ENCODE measurements at regions not wholly inside any gene's neighbourhood (a gene's known extent, or its start where the extent isn't known, plus 50 kb on each side); places are given as distances from the start of the nearest gene placed in this dataset.

DNA sequence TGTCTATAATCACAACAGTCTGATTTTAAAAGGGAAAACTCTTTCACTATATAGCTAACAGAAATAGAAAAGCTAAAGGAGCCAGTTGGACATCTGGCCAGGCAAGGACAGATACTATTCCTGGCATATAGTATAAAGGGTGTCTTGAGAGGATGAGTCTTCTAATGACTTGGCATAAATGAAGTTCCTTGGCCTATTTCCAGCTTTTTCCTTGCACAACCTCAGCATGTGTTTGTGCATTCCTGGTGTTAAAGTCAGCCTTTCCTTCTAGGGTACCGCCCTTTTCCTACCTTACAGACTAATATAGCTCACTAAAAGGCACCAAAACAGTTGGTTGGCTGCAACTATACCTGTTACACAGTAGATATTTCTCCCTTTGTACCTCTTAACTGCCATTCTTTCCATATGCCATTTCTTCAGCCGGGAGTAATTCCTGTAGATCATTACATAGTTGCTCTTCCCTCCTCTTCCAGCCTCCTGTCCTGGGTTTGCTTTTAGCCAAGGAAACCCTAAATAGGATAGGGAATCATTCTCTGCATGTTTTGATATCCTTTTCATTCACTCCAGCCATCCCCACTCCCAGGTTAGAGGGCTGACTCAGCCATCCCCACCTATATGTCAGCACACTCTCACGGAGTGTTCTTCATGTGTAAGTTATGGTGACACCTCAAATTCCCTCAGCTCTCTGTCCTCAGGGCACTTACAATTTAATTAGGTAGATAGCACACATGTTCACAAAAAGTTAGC lies 102.1 kb upstream of the MDFIC start:
- Mint-ChIP-seq H3K36me3 (no peaks in the 10 kb centered on the region), H3K4me3 (no peak overlapping the region), H3K9me3 (peaks cover 12% of the 10 kb centered on the region), H3K4me1 (peaks cover 25% of the 10 kb centered on the region), H3K27ac (no peak overlapping the region), H3K27me3 (ENCODE audit: low read depth) (no peaks in the 10 kb centered on the region)
- TF ChIP-seq, protein P1, sequence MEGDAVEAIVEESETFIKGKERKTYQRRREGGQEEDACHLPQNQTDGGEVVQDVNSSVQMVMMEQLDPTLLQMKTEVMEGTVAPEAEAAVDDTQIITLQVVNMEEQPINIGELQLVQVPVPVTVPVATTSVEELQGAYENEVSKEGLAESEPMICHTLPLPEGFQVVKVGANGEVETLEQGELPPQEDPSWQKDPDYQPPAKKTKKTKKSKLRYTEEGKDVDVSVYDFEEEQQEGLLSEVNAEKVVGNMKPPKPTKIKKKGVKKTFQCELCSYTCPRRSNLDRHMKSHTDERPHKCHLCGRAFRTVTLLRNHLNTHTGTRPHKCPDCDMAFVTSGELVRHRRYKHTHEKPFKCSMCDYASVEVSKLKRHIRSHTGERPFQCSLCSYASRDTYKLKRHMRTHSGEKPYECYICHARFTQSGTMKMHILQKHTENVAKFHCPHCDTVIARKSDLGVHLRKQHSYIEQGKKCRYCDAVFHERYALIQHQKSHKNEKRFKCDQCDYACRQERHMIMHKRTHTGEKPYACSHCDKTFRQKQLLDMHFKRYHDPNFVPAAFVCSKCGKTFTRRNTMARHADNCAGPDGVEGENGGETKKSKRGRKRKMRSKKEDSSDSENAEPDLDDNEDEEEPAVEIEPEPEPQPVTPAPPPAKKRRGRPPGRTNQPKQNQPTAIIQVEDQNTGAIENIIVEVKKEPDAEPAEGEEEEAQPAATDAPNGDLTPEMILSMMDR (IDR thresholded peaks at IDR 0.05; ENCODE audit: unreplicated experiment) = no peak
- no peak for DNase-seq (ENCODE audit: low spot score in 2 of 2, unreplicated experiment in 2 of 2)

DNA sequence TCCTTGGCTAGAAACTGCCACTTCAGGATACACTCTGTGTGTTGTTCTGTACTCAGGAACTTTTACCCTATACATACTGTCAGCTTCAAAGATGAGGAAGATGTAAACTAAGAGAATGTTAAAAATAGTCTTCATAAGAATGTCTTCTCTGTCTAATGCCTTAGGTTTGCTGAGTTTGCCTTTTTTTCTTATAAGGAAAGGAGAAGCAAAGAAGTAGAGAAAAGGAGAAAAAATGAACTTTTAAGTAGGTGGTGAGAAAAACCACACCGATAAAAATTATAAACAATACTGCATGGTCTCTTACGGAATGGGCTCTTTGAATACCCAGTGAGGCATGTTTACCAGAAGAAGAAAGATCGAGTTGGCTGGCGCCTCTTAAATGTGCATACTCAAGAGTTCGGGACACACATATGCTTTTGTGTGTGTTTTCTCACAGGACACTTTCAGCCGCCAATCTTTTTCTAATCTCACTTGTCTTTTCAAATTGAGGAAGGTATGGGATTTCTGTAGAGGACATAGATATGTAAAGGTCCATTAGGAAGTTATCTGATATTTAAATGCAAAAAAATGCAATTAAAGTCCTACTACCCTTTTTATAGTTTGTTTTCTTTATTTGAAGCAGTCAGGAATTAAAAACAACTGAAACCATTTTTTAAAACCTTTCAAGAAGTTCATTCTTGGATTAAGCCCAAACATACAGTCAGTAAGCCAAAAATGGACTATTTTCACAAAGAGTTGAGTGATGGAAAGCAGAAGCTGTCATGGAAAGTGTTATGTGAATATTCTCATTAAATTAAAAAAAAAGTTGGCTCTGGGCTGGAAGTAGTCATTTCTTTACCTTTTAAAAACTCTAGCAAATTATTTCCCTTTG lies 100.6 kb upstream of the MDFIC start:
- Mint-ChIP-seq H3K27me3 (ENCODE audit: low read depth) (no peaks in the 10 kb centered on the region), H3K4me3 (peak overlapping the region; percentile 4), H3K36me3 (peaks cover 6% of the 10 kb centered on the region), H3K4me1 (peaks cover 25% of the 10 kb centered on the region), H3K9me3 (peaks cover 17% of the 10 kb centered on the region), H3K27ac (peak overlapping the region; percentile 51)
- DNase-seq (ENCODE audit: low spot score in 2 of 2, unreplicated experiment in 2 of 2) = no peak
- TF ChIP-seq, protein P1 (IDR thresholded peaks at IDR 0.05; ENCODE audit: unreplicated experiment) = no peak

DNA sequence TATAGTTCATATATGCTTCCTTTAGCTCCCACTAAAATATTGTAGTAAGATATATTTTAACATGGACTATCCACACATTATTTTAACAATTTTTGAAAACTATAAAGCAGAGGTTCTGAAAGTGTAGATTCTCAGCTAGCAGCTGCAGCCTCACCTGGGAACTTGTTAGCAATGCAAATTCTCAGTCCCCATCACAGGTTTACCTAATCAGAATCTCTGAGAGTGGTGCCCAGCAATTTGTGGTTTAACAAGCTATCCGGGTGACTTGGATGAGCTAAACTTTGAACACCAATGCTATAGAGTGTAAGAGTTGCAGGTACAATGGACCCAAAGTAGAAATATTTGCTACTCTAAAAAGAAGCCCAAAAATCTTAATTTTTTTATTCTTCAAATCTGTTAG lies 99.8 kb upstream of the MDFIC start:
- peaks cover 9% of the 10 kb centered on the region for H3K36me3 Mint-ChIP-seq
- no peak overlapping the region for H3K4me3 Mint-ChIP-seq
- no peak overlapping the region for H3K27ac Mint-ChIP-seq

DNA sequence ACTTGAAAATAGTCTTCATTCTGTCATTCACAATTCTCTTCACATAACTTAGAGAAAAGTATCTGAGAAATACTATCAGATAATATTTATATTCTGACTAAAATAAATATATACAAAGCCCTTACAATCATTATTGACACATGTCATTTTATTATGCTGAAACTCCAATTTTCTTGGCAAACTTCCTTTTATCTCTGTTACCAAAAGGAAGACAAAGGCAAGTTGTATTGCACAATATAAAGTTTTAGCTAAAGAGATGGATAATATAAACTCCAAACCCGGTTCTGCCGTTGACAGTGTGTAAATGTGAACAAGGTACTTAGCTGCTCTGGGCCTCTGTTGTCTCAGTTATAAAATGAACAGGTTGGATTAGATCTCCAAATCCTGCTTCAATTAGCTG lies 99.0 kb upstream of the MDFIC start:
- DNase-seq (ENCODE audit: low spot score in 2 of 2, unreplicated experiment in 2 of 2) = no peak
- no peaks in the 10 kb centered on the region for H3K27me3 Mint-ChIP-seq (ENCODE audit: low read depth)
- peaks cover 25% of the 10 kb centered on the region for H3K4me1 Mint-ChIP-seq
- no peak overlapping the region for H3K27ac Mint-ChIP-seq
- TF ChIP-seq, protein P1 (IDR thresholded peaks at IDR 0.05; ENCODE audit: unreplicated experiment) = no peak
- H3K9me3 Mint-ChIP-seq = peaks cover 21% of the 10 kb centered on the region
- peaks cover 14% of the 10 kb centered on the region for H3K36me3 Mint-ChIP-seq
- no peak overlapping the region for H3K4me3 Mint-ChIP-seq

More for the DNA sequence above, 99.8 kb upstream of the MDFIC start:
- TF ChIP-seq, protein P1 (IDR thresholded peaks at IDR 0.05; ENCODE audit: unreplicated experiment) = no peak
- H3K9me3 Mint-ChIP-seq = peaks cover 15% of the 10 kb centered on the region
- no peaks in the 10 kb centered on the region for H3K27me3 Mint-ChIP-seq (ENCODE audit: low read depth)
- H3K4me1 Mint-ChIP-seq = peaks cover 25% of the 10 kb centered on the region
- no peak for DNase-seq (ENCODE audit: low spot score in 2 of 2, unreplicated experiment in 2 of 2)

DNA sequence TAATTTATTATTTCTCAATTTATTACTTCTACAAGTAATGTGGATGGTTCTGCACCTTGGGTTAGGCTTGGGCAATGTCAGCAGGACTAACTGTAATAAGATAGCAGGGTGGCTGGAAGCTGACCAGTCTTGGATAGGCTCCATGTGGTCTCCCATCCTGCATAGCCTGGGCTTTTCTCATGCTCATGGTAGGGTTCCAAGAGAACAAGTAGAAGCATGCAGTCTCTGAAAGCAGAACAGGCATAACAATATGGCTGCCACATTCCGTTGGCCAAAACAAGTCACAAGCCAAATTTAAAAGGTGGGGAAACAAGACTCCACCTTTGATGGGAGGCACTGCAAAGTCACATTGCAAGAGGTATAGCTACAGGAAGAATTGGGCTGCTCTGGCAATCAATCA lies 98.6 kb upstream of the MDFIC start:
- no peak for DNase-seq (ENCODE audit: low spot score in 2 of 2, unreplicated experiment in 2 of 2)
- peaks cover 25% of the 10 kb centered on the region for H3K4me1 Mint-ChIP-seq

More for the DNA sequence above, 98.6 kb upstream of the MDFIC start:
- peaks cover 25% of the 10 kb centered on the region for H3K9me3 Mint-ChIP-seq
- H3K4me3 Mint-ChIP-seq = no peak overlapping the region
- H3K36me3 Mint-ChIP-seq = peaks cover 17% of the 10 kb centered on the region
- H3K27ac Mint-ChIP-seq = no peak overlapping the region
- H3K27me3 Mint-ChIP-seq (ENCODE audit: low read depth) = no peaks in the 10 kb centered on the region
- TF ChIP-seq, protein P1 (IDR thresholded peaks at IDR 0.05; ENCODE audit: unreplicated experiment) = no peak
